HUES6 (cell line): ENCODE measurements at regions not wholly inside any gene's neighbourhood (a gene's known extent, or its start where the extent isn't known, plus 50 kb on each side); places are given as distances from the start of the nearest gene placed in this dataset.
A peak's percentile ranks its signal among the peaks of the same experiment; 100 is the strongest.

Source experiments
- H3K27ac ChIP-seq: 2 replicates; pipeline ENCODE4 v1.7.0; 2013; ENCODE audit warnings: low read depth, mild to moderate bottlenecking, low read length, inconsistent platforms
- H3K27me3 ChIP-seq: 2 replicates; pipeline ENCODE4 v1.6.1; 2013; ENCODE audit warnings: low read length; ENCODE audit not compliant: control insufficient read depth, insufficient read depth
- H3K36me3 ChIP-seq: 2 replicates; pipeline ENCODE4 v1.6.1; 2013; ENCODE audit warnings: low read length; ENCODE audit not compliant: control insufficient read depth, insufficient read depth
- H3K4me1 ChIP-seq: 2 replicates; pipeline ENCODE4 v1.6.1; 2013; ENCODE audit warnings: low read length; ENCODE audit not compliant: control insufficient read depth, insufficient read depth
- H3K4me3 ChIP-seq: 2 replicates; pipeline ENCODE4 v1.5.1; 2013; ENCODE audit warnings: low read depth, low read length
- H3K9ac ChIP-seq: one replicate; pipeline ENCODE4 v1.6.1; 2013; ENCODE audit warnings: mild to moderate bottlenecking, low read length
- H3K9me3 ChIP-seq: 2 replicates; pipeline ENCODE4 v1.6.1; 2013; ENCODE audit warnings: low read depth, low read length; ENCODE audit not compliant: control insufficient read depth, insufficient read depth

DNA sequence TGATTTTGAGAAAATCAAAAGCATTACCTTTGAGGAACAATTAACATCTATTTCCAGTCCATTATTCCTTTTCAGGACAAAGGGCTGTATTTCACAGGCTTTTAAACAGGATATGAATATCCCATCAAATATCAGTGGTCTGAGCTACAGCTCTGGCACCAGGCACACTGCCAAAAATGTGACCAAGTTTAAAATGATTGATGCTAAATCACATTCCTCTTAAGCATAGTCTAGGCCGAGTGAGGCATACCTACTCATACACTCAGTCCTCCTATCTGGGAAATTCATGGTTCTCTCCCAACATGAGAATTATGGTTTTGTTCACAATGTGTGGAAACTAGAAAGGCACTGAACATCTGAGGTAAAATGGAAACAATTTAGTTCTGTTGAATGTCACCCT, 683.5 kb downstream of the TUSC7 start:
- Histone ChIP-seq H3K4me1 (peaks cover 10% of the 10 kb centered on the region), H3K4me3 (no peak overlapping the region), H3K9me3 (no peaks in the 10 kb centered on the region), H3K27me3 (peaks cover 24% of the 10 kb centered on the region), H3K36me3 (no peaks in the 10 kb centered on the region), H3K9ac (no peak overlapping the region), H3K27ac (no peak overlapping the region)

DNA sequence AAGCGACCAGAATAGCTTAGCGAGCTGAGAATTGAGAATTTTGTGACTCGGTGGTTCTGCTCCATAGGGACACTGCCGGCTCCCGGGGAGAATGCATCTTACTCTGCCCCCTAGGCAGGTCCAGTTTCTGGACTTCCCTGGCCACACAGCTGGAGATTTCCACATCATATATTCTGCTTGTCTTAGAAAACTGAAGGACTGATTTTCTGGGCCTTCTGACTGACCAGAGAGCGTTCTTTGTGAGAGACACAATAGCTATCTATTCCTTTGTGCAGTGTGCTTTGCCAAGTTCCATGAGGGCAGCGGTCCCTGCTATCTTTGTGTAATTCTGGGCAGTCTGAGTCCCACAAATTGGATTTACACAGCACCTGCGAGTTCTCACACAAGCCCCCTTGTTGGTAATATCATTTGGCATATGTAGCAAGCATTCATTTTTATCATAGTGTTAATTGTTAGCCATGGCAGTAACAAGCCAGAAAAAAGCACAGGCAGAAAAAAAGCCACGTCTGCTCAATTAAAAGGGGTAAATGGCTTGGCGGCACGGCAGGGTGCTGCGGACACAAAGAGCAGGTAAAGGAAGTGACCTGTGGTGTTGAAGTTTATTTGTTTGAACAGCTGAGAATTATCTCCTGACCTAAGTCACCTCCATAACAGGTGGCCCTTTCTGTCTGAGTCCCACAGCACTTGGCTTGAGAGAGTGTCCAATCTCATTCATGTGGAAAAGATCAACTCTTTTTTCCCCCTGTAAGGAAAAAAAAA, 688.7 kb downstream of the TUSC7 start:
- peak overlapping the region; percentile 47 for H3K4me3 ChIP-seq
- no peaks in the 10 kb centered on the region for H3K36me3 ChIP-seq
- peak overlapping the region; percentile 73 for H3K9ac ChIP-seq
- H3K27ac ChIP-seq, result peak overlapping the region; percentile 54; the same call in 1 of the 2 replicates
- peaks cover 41% of the 10 kb centered on the region for H3K4me1 ChIP-seq
- peaks cover 61% of the 10 kb centered on the region for H3K27me3 ChIP-seq
- no peaks in the 10 kb centered on the region for H3K9me3 ChIP-seq

DNA sequence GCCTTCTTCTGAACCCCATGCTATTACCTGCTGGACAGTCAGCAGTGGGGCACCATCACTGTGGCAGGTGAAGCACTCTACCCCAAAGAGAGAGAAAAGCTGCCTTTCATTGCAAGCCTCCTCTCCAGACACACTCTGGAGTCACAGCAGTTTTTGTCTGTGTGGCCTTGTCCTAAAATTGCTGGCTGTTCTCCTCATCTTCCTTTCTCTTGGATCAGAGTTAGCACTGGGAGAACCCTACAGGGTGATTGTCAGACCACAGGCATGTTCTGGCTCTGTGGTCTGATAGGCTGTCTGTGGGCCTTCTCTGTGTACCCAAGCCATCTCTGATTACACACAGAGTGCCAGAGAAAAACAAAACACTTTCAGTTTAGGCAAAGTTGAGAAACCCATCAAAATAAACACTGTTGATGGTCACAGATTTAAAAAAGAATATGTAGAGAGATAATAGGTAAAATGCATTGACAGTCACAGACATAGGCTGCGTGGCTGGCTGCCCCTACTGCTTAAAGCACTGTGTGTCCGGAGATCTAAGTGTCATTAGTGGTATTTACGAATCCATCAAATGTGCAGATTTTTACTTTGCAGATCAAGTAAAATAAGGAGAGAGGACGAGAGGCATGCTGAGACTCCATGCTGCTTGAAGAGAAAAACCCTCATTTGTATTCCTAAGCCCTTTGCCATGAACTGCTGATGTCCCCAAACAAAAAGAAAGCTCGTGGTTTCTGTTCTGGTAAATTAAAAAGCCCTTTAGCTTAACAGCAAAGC, 689.9 kb downstream of the TUSC7 start:
- Histone ChIP-seq H3K9me3 (no peaks in the 10 kb centered on the region), H3K27ac (no peak overlapping the region), H3K4me3 (peak overlapping the region; percentile 4; the same call in 1 of the 2 replicates), H3K27me3 (peaks cover 61% of the 10 kb centered on the region), H3K36me3 (no peaks in the 10 kb centered on the region), H3K4me1 (peaks cover 42% of the 10 kb centered on the region), H3K9ac (peak overlapping the region; percentile 24)

DNA sequence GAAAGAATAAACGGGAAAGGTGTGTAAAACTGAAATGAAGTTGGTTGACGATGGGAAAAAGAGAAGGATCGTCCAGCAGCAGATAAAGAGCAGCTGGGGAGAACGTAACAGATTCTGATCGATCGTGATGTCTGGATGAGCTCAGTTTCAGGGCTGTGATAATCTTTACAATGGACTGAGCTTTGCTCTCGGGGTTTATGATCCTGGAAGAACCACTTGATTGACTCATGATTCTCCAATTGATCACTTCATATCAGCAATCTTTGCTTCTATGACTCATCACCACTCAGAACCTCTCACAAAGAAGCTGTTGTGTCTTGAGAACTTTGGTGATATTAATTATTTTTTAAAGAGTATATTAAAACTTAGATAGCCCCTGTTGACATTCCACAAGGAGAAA, 690.7 kb downstream of the TUSC7 start:
- Histone ChIP-seq H3K27ac (no peak overlapping the region), H3K4me3 (peak overlapping the region; percentile 15), H3K36me3 (no peaks in the 10 kb centered on the region), H3K9me3 (no peaks in the 10 kb centered on the region), H3K4me1 (peaks cover 50% of the 10 kb centered on the region), H3K27me3 (peaks cover 61% of the 10 kb centered on the region), H3K9ac (peak overlapping the region; percentile 15)

DNA sequence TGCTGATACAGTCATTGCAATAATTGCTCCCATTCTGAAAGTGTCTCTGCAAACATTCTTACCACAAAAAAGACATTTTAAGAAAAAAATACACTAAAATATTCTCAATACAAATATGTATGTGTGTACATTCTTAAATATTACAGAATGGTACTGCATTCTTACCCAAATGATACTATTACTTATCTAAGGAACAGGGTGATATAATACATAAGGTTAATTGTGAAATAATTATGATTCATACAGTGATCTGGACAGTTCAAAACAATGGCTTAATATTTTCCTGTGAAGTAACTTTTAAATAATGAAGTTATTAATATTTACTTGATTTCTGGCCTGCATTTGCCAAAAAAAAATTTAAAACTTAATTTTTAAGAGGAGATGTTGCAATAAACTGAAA, 694.6 kb downstream of the TUSC7 start:
- no peak overlapping the region for H3K4me3 ChIP-seq
- H3K9me3 ChIP-seq, result no peaks in the 10 kb centered on the region
- H3K36me3 ChIP-seq, result no peaks in the 10 kb centered on the region
- peaks cover 42% of the 10 kb centered on the region for H3K4me1 ChIP-seq
- H3K27ac ChIP-seq, result no peak overlapping the region
- no peak overlapping the region for H3K9ac ChIP-seq
- H3K27me3 ChIP-seq, result peaks cover 27% of the 10 kb centered on the region

DNA sequence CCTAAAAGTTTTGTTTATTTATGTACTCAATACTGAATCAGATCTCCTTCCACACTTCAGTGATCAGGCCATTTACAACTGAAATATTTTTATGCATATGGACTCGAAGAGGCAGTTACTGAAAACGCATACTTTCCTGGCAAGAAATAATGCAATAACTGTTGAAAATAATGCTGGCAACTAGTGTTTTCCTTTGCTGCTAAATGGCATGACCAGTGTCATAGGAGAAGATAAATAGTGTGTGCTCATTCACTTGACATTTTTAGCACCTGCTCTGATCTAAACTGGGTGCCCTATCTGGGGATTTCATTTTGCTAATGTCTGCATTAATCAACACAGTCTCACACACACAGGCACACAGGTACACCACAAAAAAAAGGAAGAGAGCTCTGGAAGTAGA, 695.2 kb downstream of the TUSC7 start:
- H3K27me3 ChIP-seq, result peaks cover 25% of the 10 kb centered on the region
- H3K4me3 ChIP-seq, result no peak overlapping the region
- no peaks in the 10 kb centered on the region for H3K36me3 ChIP-seq
- no peak overlapping the region for H3K27ac ChIP-seq
- no peaks in the 10 kb centered on the region for H3K9me3 ChIP-seq
- H3K4me1 ChIP-seq, result peaks cover 38% of the 10 kb centered on the region
- H3K9ac ChIP-seq, result no peak overlapping the region

DNA sequence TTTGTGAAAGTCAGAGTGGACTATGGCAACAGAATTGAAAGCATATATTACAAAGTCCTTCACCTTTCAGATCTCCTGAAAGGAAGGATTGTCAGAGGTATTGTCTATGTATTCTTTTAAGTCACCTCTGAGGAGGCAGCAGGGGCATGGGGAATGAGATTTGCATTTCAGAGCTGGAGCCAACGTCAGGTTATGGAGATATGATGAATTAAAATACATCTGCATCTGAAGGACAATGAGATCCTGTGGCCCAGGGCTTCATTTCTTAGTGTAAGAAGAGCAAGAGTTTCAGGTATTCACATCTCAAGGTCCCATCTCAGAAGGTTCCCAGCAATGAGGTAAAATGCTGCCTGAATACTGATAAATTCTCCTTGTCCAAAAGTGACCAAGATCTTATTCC, 695.8 kb downstream of the TUSC7 start:
- Histone ChIP-seq H3K4me3 (peak overlapping the region; percentile 11; the same call in 1 of the 2 replicates), H3K9me3 (no peaks in the 10 kb centered on the region), H3K27me3 (peaks cover 22% of the 10 kb centered on the region), H3K27ac (no peak overlapping the region), H3K9ac (no peak overlapping the region), H3K4me1 (peaks cover 34% of the 10 kb centered on the region), H3K36me3 (no peaks in the 10 kb centered on the region)

DNA sequence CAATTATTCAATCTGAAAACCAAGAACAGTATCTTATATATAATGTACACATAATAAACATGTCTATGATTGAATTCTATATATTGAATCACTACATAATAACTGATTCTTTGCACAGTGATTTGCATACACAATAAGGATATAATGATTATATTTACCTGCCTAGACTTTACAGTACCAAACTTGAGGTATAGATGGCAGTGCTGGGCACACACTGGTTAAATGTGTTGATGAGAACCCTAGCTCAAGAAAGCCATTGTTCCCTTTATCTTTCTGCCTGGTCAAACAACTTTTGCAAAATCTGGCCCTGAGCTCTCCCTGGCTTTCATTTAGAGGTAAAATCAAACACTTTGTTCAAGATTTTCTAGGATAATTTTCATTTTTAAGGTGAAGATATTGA, 697.7 kb downstream of the TUSC7 start:
- Histone ChIP-seq H3K9me3 (no peaks in the 10 kb centered on the region), H3K36me3 (no peaks in the 10 kb centered on the region), H3K4me1 (peaks cover 21% of the 10 kb centered on the region), H3K4me3 (no peak overlapping the region), H3K27me3 (peaks cover 2% of the 10 kb centered on the region; the same call in 1 of the 2 replicates), H3K27ac (no peak overlapping the region), H3K9ac (no peak overlapping the region)

DNA sequence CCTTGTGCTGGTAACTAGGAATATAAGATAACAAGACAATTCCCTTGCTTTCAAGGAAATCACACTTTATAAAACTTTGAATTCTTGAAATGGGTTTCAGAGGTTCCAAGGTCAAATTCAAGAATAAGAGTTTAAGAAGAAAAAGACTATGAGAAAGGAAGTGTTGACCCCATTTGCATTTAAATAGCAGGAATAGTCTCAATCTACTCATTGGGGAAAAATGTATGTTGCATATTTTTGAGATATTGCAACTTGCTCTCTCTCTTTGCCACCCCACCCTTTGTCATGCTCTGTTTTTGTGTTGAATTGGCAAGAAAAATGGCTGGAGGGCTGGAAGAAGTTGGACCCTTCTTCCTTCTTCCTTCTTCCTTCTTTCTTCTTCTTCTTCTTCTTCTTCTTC, 699.2 kb downstream of the TUSC7 start:
- H3K36me3 ChIP-seq, result no peaks in the 10 kb centered on the region
- no peaks in the 10 kb centered on the region for H3K9me3 ChIP-seq

DNA sequence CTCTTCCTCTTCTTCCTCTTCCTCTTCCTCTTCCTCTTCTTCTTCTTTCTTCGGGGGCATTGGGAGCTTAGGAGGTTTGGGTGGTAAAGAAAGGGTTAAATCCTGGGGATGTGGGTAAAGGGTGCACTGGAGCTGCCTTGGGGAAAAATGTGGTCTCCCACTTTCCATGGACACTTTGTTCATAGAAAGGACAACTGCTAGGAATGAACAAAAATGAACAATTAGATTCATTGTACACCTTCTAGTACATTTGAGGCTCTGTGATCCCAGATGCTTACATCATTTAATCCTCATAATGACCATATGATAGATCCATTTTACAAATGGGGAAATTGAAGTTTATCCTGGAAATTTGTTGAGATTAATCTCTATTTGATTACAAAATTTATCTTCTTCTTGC, 699.7 kb downstream of the TUSC7 start:
- Histone ChIP-seq H3K9ac (no peak overlapping the region), H3K36me3 (no peaks in the 10 kb centered on the region), H3K4me3 (no peak overlapping the region), H3K4me1 (peaks cover 21% of the 10 kb centered on the region), H3K27me3 (no peaks in the 10 kb centered on the region), H3K27ac (no peak overlapping the region), H3K9me3 (no peaks in the 10 kb centered on the region)

More for the DNA sequence above, 699.2 kb downstream of the TUSC7 start:
- H3K4me3 ChIP-seq, result no peak overlapping the region
- peaks cover 21% of the 10 kb centered on the region for H3K4me1 ChIP-seq
- no peak overlapping the region for H3K27ac ChIP-seq
- no peaks in the 10 kb centered on the region for H3K27me3 ChIP-seq
- H3K9ac ChIP-seq, result no peak overlapping the region
